Heart left ventricle (tissue), 16 donors: ENCODE measurements at regions not wholly inside any gene's neighbourhood (a gene's known extent, or its start where the extent isn't known, plus 50 kb on each side); places are given as distances from the start of the nearest gene placed in this dataset.

Experiments used
- ATAC-seq, 4 donors: fragments of 200-7000 bp; cut with Tn5 transposase; one replicate each; pipeline ENCODE4 v1.9.1; 2020 to 2022; ENCODE audit warnings: moderate library complexity in 4 of 4, mild to moderate bottlenecking in 3 of 4, moderate number of reproducible peaks in 1 of 4
- DNase-seq, 5 donors: peaks; one replicate each; pipeline ENCODE4 v3.0.0-alpha.2; 2020
- H3K27ac ChIP-seq, 12 donors: fragments of 200-600 bp; sonication (generic) in 4 of 12; one replicate each; pipeline versions ENCODE4 v1.5.0 to v1.8.0; 2016 to 2022; ENCODE audit warnings: mild to moderate bottlenecking in 2 of 12
- H3K27me3 ChIP-seq, 9 donors: fragments of 200-600 bp; sonication (generic) in 2 of 9; one replicate each; pipeline versions ENCODE4 v1.5.1 to v1.8.0; 2016 to 2022; ENCODE audit warnings: mild to moderate bottlenecking in 3 of 9
- H3K36me3 ChIP-seq, 9 donors: fragments of 200-600 bp; sonication (generic) in 2 of 9; one replicate each; pipeline versions ENCODE4 v1.5.0 to v1.8.0; 2018 to 2022; ENCODE audit warnings: mild to moderate bottlenecking in 2 of 9
- H3K4me1 ChIP-seq, 12 donors: fragments of 200-600 bp; sonication (generic) in 4 of 12; one replicate each; pipeline versions ENCODE4 v1.5.0 to v1.8.0; 2016 to 2022; ENCODE audit warnings: mild to moderate bottlenecking in 3 of 12
- H3K4me3 ChIP-seq, 12 donors: fragments of 200-600 bp; sonication (generic) in 4 of 12; one replicate each; pipeline versions ENCODE4 v1.5.0 to v1.8.0; 2017 to 2022; ENCODE audit warnings: mild to moderate bottlenecking in 9 of 12, moderate library complexity in 4 of 12
- H3K9me3 ChIP-seq, 12 donors: fragments of 200-600 bp; sonication (generic) in 4 of 12; one replicate each; pipeline versions ENCODE4 v1.5.0 to v1.8.0; 2016 to 2022; ENCODE audit warnings: mild to moderate bottlenecking in 1 of 12
- CTCF ChIP-seq, 12 donors: fragments of 200-600 bp; sonication (generic) in 4 of 12; IDR thresholded peaks; one replicate each; pipeline versions ENCODE4 v1.5.0 to v1.8.0; 2018 to 2022; ENCODE audit warnings: antibody characterized with exemption in 12 of 12, mild to moderate bottlenecking in 5 of 12
- POLR2A ChIP-seq, 2 donors: fragments of 450-650 bp; IDR thresholded peaks; one replicate each; pipeline ENCODE4 v1.6.1; 2017; ENCODE audit warnings: antibody characterized with exemption in 2 of 2, mild to moderate bottlenecking in 2 of 2, moderate library complexity in 2 of 2
- WGBS, 4 donors: extraction: QIAGEN DNeasy Blood & Tissue Kit in 2 of 4; methylation state at CpG; one replicate each; pipeline versions ENCODE4 v1.1.5 to v1.1.7; 2013 to 2018; 5-methylcytosine and 5-hydroxymethylcytosine counted together
- intact Hi-C, 10 donors: fragments of 100-400 bp; cut with DNase I; formaldehyde crosslinking; loops; one replicate each; pipeline versions ENCODE4 v1.11.1 to v1.14.2; 2022
- donor health status: ischemic (EF 13 %, LVEDD 7.1; RV severe dilation, severe dysfunction).
- donor health status: healthy with polysubstance abuse.
- donor health status: DM: no; HTN: yes; CAD: no.
- donor health status: DM: no; HTN: no; CAD: no.
- donor health status: ischemic (EF 25% LVEDD 6.9; RV normal size, moderate dysfunction).
- donor health status: ischemic (EF 25% LVEDD 5.7; RV mildly dilated, moderate dysfunction).
- donor health status: healthy.
- donor health status: DM: yes; HTN: yes; CAD: no.
- donor health status: ischemic (EF 35%, LVEDD 5.7; RV mildly dilated, moderate dysfunction).
- donor health status: nonischemic (EF 11% LVEDD 7.7; RV severe dilation, severe dysfunction).
- donor health status: DM: yes; HTN: yes; CAD: no.
- donor health status: PGD.
- donor health status: ischemic (EF 29% LVEDD 5.4; RV normal size, mild dysfunction).
- donor health status: nonischemic (EF 23%, LVEDD 6.1; RV moderate dilation, normal function).

- Histone ChIP-seq H3K4me1 (peaks cover 0 to 6% (median 0%) of the 10 kb centered on the region in 12 donors), H3K9me3 (peaks cover 0 to 7% (median 0%) of the 10 kb centered on the region in 12 donors), H3K4me3 (no peak overlapping the region), H3K27me3 (no peaks in the 10 kb centered on the region), H3K27ac (no peak overlapping the region), H3K36me3 (no peaks in the 10 kb centered on the region)
- WGBS, 4 donors: 80 to 100% (median 95%) methylated on average over 1 of the region's 1 CpG
- no peak for DNase-seq
- TF ChIP-seq CTCF (IDR thresholded peaks at IDR 0.05) (no peak), POLR2A (IDR thresholded peaks at IDR 0.05) (no peak)
- ATAC-seq: no peak
- intact Hi-C loops: no loop called here
Measured at GRCh38 chr10:78377356-78377755, 343.7 kb downstream of the RPS24 start.

- no peak overlapping the region for H3K27ac ChIP-seq
- H3K4me1 ChIP-seq: peaks cover 0 to 6% (median 0%) of the 10 kb centered on the region in 12 donors
- ATAC-seq: no peak
- H3K9me3 ChIP-seq: peaks cover 0 to 7% (median 0%) of the 10 kb centered on the region in 12 donors
- WGBS, 4 donors: 94 to 96% (median 95%) methylated on average over 4 of the region's 4 CpGs
- H3K27me3 ChIP-seq: no peaks in the 10 kb centered on the region
- DNase-seq: peak in 1 of 5 donors; percentile 12
- no peaks in the 10 kb centered on the region for H3K36me3 ChIP-seq
- H3K4me3 ChIP-seq: no peak overlapping the region
- TF ChIP-seq CTCF (IDR thresholded peaks at IDR 0.05): no peak
- intact Hi-C loops: no loop called here
Measured at GRCh38 chr10:78378192-78378591, 344.5 kb downstream of the RPS24 start.

- Histone ChIP-seq H3K9me3 (peaks cover 0 to 7% (median 0%) of the 10 kb centered on the region in 12 donors), H3K4me1 (peaks cover 0 to 6% (median 0%) of the 10 kb centered on the region in 12 donors), H3K36me3 (no peaks in the 10 kb centered on the region), H3K27ac (no peak overlapping the region), H3K4me3 (no peak overlapping the region), H3K27me3 (no peaks in the 10 kb centered on the region)
- ATAC-seq: no peak
- peak in 1 of 5 donors; percentile 15 for DNase-seq
- intact Hi-C loops: no loop called here
- TF ChIP-seq CTCF (IDR thresholded peaks at IDR 0.05) (peak in 2 of 12 donors; percentile 17 to 23), POLR2A (IDR thresholded peaks at IDR 0.05) (no peak)
- 63 to 76% (median 65%) methylated on average over 19 of the region's 19 CpGs for WGBS, 4 donors
Measured at GRCh38 chr10:78381107-78381506, 347.4 kb downstream of the RPS24 start.

GRCh38 chr10:78382047-78382446 lies 348.4 kb downstream of the RPS24 start:
- ATAC-seq (no peak), DNase-seq (no peak)
- no peak overlapping the region for H3K4me3 ChIP-seq
- peaks cover 0 to 6% (median 0%) of the 10 kb centered on the region in 12 donors for H3K4me1 ChIP-seq
- intact Hi-C loops: no loop called here
- no peaks in the 10 kb centered on the region for H3K27me3 ChIP-seq
- peaks cover 0 to 7% (median 0%) of the 10 kb centered on the region in 12 donors for H3K9me3 ChIP-seq
- H3K36me3 ChIP-seq: no peaks in the 10 kb centered on the region
- no peak overlapping the region for H3K27ac ChIP-seq
- 83 to 95% (median 91%) methylated on average over 5 of the region's 5 CpGs for WGBS, 4 donors
- TF ChIP-seq POLR2A (IDR thresholded peaks at IDR 0.05) (no peak), CTCF (IDR thresholded peaks at IDR 0.05) (no peak)
